LNCAP (cell line): ENCODE measurements at regions not wholly inside any gene's neighbourhood (a gene's known extent, or its start where the extent isn't known, plus 50 kb on each side); places are given as distances from the start of the nearest gene placed in this dataset.

Source experiments
- TF ChIP-seq, protein P1 (sequence below): fragments of 450-650 bp; IDR thresholded peaks from 2 replicates; pipeline ENCODE4 v1.5.1; 2017; ENCODE audit warnings: mild to moderate bottlenecking

DNA sequence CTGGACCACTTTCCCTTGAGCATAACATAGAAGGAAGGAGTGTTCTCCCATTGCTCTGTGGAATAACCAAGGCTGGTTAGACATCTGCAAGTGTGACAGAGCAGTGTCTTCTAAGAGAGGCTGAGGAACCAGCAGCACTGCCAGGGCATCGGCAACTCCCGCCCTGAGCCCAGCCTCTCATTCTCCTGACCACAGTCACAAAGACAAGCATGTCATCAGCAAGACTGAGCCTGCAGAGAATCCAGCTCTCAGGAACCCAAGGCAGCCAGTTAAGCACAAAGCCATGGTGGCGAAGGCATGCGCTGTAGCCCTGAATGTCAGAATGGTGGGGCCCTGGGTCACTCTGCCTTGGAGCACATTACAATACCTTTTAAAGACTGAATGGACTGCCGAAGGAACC lies 253.9 kb downstream of the AGTPBP1 start:
- TF ChIP-seq, protein P1, sequence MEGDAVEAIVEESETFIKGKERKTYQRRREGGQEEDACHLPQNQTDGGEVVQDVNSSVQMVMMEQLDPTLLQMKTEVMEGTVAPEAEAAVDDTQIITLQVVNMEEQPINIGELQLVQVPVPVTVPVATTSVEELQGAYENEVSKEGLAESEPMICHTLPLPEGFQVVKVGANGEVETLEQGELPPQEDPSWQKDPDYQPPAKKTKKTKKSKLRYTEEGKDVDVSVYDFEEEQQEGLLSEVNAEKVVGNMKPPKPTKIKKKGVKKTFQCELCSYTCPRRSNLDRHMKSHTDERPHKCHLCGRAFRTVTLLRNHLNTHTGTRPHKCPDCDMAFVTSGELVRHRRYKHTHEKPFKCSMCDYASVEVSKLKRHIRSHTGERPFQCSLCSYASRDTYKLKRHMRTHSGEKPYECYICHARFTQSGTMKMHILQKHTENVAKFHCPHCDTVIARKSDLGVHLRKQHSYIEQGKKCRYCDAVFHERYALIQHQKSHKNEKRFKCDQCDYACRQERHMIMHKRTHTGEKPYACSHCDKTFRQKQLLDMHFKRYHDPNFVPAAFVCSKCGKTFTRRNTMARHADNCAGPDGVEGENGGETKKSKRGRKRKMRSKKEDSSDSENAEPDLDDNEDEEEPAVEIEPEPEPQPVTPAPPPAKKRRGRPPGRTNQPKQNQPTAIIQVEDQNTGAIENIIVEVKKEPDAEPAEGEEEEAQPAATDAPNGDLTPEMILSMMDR: no peak

DNA sequence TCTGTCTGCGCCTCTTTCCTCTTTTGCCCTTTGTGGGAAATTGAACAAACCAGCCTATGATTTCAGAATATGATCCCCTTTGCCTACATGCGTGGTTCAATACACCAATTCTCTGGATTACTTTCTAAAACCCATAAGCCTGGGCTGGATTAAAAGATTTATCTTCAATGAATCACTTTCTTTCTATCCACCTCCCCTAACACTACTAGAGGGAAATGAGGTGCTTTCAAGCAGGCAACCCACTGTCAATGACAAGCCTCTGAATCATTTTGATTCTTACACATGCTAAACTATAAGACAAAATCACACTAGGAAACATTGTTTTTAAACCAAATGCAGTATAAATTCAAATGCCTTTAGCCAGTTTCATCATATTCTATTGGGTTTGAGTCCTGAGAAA lies 257.5 kb downstream of the AGTPBP1 start:
- TF ChIP-seq, protein P1: no peak

DNA sequence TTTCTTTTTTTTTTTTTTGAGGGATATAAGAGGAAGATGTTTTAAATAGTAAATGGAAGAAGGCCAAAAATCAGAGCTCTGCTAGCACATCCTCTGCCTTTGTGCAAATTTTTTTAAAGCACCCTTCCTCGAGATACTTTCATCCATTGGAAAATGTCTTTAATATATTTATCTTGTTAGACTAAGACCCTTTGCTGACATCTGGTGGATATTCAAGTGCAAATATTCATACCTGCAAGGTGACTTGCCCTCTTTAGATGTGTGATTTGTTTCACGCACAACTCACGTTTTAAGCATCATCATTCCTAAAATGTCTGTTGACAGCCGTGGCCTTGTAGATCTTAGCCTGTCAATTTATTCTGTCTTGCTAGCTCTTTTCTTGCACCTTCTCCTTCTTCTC lies 258.5 kb downstream of the AGTPBP1 start:
- TF ChIP-seq, protein P1: peak; percentile 39; the same call in 1 of the 2 replicates

DNA sequence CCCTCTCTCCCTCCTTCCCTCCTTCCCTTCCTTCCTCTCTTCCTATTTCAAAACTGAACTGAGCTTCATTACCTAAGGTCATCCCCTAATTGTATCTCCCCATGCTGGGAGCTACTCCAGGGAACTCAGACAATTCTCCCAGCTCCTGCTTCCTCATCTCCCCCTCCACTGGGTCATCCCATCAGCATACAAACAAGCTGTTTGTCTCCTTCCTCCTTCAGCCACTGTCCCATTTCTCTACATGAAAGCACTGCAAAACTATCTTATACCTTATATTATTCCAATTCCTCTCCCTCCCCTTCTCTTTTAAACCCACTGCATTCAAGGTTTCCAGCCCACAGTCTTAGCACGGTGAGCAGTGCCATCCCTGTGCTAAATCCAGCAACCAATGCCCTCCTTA lies 262.4 kb downstream of the AGTPBP1 start:
- TF ChIP-seq, protein P1: no peak

DNA sequence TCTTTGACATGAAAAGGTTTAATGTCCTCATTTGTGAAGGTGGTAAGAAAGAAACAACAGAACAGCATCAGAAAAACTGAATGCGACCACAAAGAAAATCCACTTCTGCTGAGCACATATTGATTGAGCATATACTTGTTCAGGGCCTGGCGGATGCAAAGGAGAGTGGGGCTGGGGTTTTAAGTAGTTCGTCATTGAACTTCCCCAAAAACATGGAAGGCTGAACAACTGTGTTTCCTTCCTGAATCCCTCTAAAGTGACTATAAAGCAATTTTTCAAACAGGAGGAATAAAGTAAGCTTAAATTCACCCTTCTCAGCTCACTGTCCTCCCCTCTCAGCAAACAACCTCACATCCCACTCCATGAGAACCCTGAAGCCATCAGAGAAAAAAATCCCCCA lies 262.9 kb downstream of the AGTPBP1 start:
- TF ChIP-seq, protein P1: no peak

DNA sequence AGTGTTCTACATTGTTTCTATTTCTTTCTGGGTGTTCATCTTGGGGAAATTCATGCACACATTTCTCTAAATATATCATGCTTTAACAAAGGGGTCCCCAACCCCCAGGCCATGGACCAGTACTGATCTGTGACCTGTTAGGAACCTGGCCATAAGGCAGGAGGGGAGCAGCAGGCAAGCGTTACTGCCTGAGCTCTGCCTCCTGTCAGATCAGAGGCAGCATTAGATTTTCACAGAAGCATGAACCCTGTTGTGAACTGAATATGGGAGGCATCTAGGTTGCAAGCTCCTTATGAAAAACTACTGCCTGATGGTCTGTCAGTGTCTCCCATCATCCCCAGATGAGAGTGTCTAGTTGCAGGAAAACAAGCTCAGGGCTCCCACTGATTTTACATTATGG lies 270.0 kb downstream of the AGTPBP1 start:
- TF ChIP-seq, protein P1: no peak

DNA sequence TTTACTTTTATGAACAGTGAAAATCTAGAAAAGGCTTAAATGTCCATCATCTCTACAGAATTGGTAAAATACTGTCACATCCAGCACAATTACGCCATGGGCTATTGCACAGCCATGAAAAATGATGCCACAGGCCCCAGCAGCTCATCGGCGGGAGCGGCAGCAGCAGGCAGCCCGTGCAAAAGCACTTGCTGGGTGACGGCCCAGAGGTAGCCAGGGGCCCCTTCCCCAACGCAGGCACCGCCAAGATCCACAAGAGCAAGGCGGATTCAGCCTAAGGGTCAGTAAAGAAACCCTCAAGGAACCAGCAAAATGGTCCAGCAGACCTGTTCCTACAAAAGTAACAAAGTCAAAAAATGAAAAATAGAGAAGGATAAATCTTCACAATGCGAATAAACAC lies 272.7 kb downstream of the AGTPBP1 start:
- TF ChIP-seq, protein P1: no peak

DNA sequence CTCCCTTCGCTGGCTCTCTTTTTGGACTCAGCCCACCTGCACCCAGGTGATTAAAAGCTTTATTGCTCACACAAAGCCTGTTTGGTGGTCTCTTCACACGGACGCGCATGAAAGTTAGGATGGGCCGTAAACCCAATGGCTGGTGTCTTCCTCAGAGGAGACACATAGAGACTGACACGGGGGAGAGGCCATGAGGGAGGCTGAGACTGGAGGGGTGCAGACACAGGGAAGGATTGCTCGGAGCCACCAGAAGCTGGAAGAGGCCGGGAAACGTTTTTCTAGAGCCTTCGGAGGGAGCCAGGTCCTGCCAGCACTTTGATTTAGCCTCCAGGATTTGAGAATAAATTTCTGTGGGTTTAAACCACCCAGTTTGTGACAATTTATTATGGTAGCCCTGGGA lies 274.9 kb downstream of the AGTPBP1 start:
- TF ChIP-seq, protein P1: no peak
